HEK293T (cell line): ENCODE measurements at regions not wholly inside any gene's neighbourhood (a gene's known extent, or its start where the extent isn't known, plus 50 kb on each side); places are given as distances from the start of the nearest gene placed in this dataset.

Source experiments
- BHLHE40 ChIP-seq: fragments of 450-650 bp; IDR thresholded peaks from 2 replicates; pipeline ENCODE4 v1.6.1; 2016; ENCODE audit warnings: mild to moderate bottlenecking, moderate library complexity, borderline replicate concordance
- FOXA1 ChIP-seq: fragments of 450-650 bp; IDR thresholded peaks from 2 replicates; pipeline ENCODE4 v1.6.1; 2016; ENCODE audit warnings: mild to moderate bottlenecking
- LEF1 ChIP-seq: fragments of 450-650 bp; IDR thresholded peaks from 2 replicates; pipeline ENCODE4 v1.6.1; 2017; ENCODE audit warnings: mild to moderate bottlenecking, borderline replicate concordance
- SP1 ChIP-seq: fragments of 450-650 bp; IDR thresholded peaks from 2 replicates; pipeline ENCODE4 v1.6.1; 2017
- SUZ12 ChIP-seq: fragments of 450-650 bp; IDR thresholded peaks from 2 replicates; pipeline ENCODE4 v1.6.1; 2016; ENCODE audit warnings: mild to moderate bottlenecking
- TARDBP ChIP-seq: fragments of 450-650 bp; IDR thresholded peaks from 2 replicates; pipeline ENCODE4 v1.6.1; 2016
- ZNF384 ChIP-seq: fragments of 450-650 bp; IDR thresholded peaks from 2 replicates; pipeline ENCODE4 v1.6.1; 2016

DNA sequence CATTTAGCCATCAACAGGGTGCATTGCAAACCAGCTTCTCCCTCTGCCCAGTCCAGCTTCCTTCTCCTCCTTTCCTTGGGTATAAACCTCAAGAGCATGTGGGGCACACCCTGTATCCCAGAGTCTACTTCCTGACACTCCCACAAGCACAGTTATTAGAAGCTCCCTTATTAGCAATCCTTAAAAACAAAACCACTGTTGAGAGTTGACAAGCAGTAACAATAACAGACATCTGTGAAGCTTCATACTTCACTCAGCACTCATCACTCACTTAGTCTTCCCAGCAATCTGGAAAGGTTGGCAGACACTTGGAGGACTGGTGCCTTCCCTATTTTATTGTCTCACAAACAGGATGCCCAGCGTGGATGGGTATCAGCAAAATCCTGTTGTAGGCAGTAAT lies 155.5 kb upstream of the PROK2 start:
- TF ChIP-seq TARDBP (no peak), SUZ12 (no peak), FOXA1 (no peak), SP1 (no peak), LEF1 (no peak), ZNF384 (no peak), BHLHE40 (no peak)
